WTC11 (cell line): ENCODE measurements at regions not wholly inside any gene's neighbourhood (a gene's known extent, or its start where the extent isn't known, plus 50 kb on each side); places are given as distances from the start of the nearest gene placed in this dataset.

Experiments
- ATAC-seq: fragments of 200-7000 bp; cut with Tn5 transposase; 2 replicates; pipeline ENCODE4 v1.10.0; 2021; ENCODE audit warnings: mild to moderate bottlenecking, moderate library complexity
- CTCF ChIA-PET: fragments of 300-600 bp; sonication (Branson Sonifier 250); formaldehyde crosslinking; loops from one replicate; lab custom pipeline; 2021; ENCODE audit warnings: antibody characterized with exemption; lab: Charles Lee
- POLR2A ChIA-PET: fragments of 350-600 bp; sonication (Branson Sonifier 250); formaldehyde crosslinking; loops from one replicate; lab custom pipeline; 2021; ENCODE audit warnings: antibody characterized with exemption; lab: Charles Lee
- DNase-seq: peaks from one replicate; pipeline ENCODE4 v3.0.0; 2021; ENCODE audit warnings: low spot score
- H3K27ac Mint-ChIP-seq: 2 replicates; pipeline ENCODE4 v1.8.0; 2021; ENCODE audit warnings: mixed read lengths
- H3K27me3 Mint-ChIP-seq: 2 replicates; pipeline ENCODE4 v1.8.0; 2021; ENCODE audit warnings: low read depth, mild to moderate bottlenecking, moderate library complexity, mixed read lengths
- H3K36me3 Mint-ChIP-seq: 2 replicates; pipeline ENCODE4 v1.8.0; 2021; ENCODE audit warnings: mixed read lengths
- H3K4me1 Mint-ChIP-seq: 2 replicates; pipeline ENCODE4 v1.8.0; 2022; ENCODE audit warnings: mixed read lengths
- H3K4me3 Mint-ChIP-seq: 2 replicates; pipeline ENCODE4 v1.8.0; 2021; ENCODE audit warnings: mild to moderate bottlenecking, moderate library complexity, mixed read lengths
- H3K9me3 Mint-ChIP-seq: 2 replicates; pipeline ENCODE4 v1.8.0; 2021; ENCODE audit warnings: mixed read lengths
- EMX1 ChIP-seq: fragments of 250-450 bp; sonication (Bioruptor Pico); IDR thresholded peaks from 2 replicates; pipeline ENCODE4 v1.8.0; 2021; ENCODE audit warnings: mild to moderate bottlenecking
- ETV6 ChIP-seq: sonication (generic); formaldehyde crosslinking; IDR thresholded peaks from 2 replicates; pipeline ENCODE4 v1.8.1; 2022; ENCODE audit warnings: mild to moderate bottlenecking, missing genetic modification reagents
- GTF2I ChIP-seq: fragments of 250-450 bp; sonication (Bioruptor Pico); conservative IDR thresholded peaks from 2 replicates; pipeline ENCODE4 v1.4.0; 2021; ENCODE audit warnings: mild to moderate bottlenecking
- NR3C1 ChIP-seq: sonication (generic); formaldehyde crosslinking; conservative IDR thresholded peaks from 2 replicates; pipeline ENCODE4 v1.8.1; 2023; ENCODE audit warnings: low read depth, mild to moderate bottlenecking, missing genetic modification reagents
- OVOL2 ChIP-seq: fragments of 250-450 bp; sonication (Bioruptor Pico); IDR thresholded peaks from 2 replicates; pipeline ENCODE4 v1.9.0; 2021; ENCODE audit warnings: mild to moderate bottlenecking, borderline replicate concordance
- RORB ChIP-seq: fragments of 250-450 bp; sonication (Bioruptor Pico); IDR thresholded peaks from 2 replicates; pipeline ENCODE4 v1.9.0; 2021; ENCODE audit warnings: mild to moderate bottlenecking
- SOX15 ChIP-seq: fragments of 250-450 bp; sonication (Bioruptor Pico); IDR thresholded peaks from 2 replicates; pipeline ENCODE4 v1.9.0; 2021; ENCODE audit warnings: mild to moderate bottlenecking
- TEAD1 ChIP-seq: sonication (generic); formaldehyde crosslinking; IDR thresholded peaks from 2 replicates; pipeline ENCODE4 v1.8.0; 2022; ENCODE audit warnings: mild to moderate bottlenecking, missing genetic modification reagents
- ZNF423 ChIP-seq: fragments of 250-450 bp; sonication (Bioruptor Pico); IDR thresholded peaks from 2 replicates; pipeline ENCODE4 v2.1.2; 2022; ENCODE audit warnings: mild to moderate bottlenecking, moderate library complexity
- ZNF671 ChIP-seq: fragments of 250-450 bp; sonication (Bioruptor Pico); IDR thresholded peaks from 2 replicates; pipeline ENCODE4 v1.8.0; 2021; ENCODE audit warnings: mild to moderate bottlenecking
- TF ChIP-seq, protein P1 (sequence below): sonication (generic); formaldehyde crosslinking; IDR thresholded peaks from 2 replicates; pipeline ENCODE4 v1.8.0; 2022; ENCODE audit warnings: missing genetic modification reagents
- TF ChIP-seq, protein P2 (sequence below): sonication (generic); formaldehyde crosslinking; IDR thresholded peaks from 2 replicates; pipeline ENCODE4 v1.8.1; 2022; ENCODE audit warnings: mild to moderate bottlenecking, moderate library complexity, missing genetic modification reagents
- TF ChIP-seq, protein P3 (sequence below): fragments of 250-450 bp; sonication (Bioruptor Pico); IDR thresholded peaks from 2 replicates; pipeline ENCODE4 v1.9.0; 2021; ENCODE audit warnings: mild to moderate bottlenecking, borderline replicate concordance
- TF ChIP-seq, protein P4 (sequence below): sonication (generic); formaldehyde crosslinking; conservative IDR thresholded peaks from 2 replicates; pipeline ENCODE4 v1.8.1; 2022; ENCODE audit warnings: mild to moderate bottlenecking, missing genetic modification reagents
- TF ChIP-seq, protein P5 (sequence below): fragments of 250-450 bp; sonication (Bioruptor Pico); IDR thresholded peaks from 2 replicates; pipeline ENCODE4 v1.8.0; 2021; ENCODE audit warnings: mild to moderate bottlenecking
- TF ChIP-seq, protein P6 (sequence below): sonication (generic); formaldehyde crosslinking; IDR thresholded peaks from 2 replicates; pipeline ENCODE4 v1.8.1; 2023; ENCODE audit warnings: mild to moderate bottlenecking, missing genetic modification reagents, moderate library complexity
- TF ChIP-seq, protein P7 (sequence below): sonication (generic); formaldehyde crosslinking; IDR thresholded peaks from 2 replicates; pipeline ENCODE4 v1.8.1; 2023; ENCODE audit warnings: mild to moderate bottlenecking, missing genetic modification reagents, moderate library complexity
- TF ChIP-seq, protein P8 (sequence below): sonication (generic); formaldehyde crosslinking; IDR thresholded peaks from 2 replicates; pipeline ENCODE4 v1.8.0; 2022; ENCODE audit warnings: mild to moderate bottlenecking, missing genetic modification reagents
- TF ChIP-seq, protein P9 (sequence below): fragments of 250-450 bp; sonication (Bioruptor Pico); IDR thresholded peaks from 2 replicates; pipeline ENCODE4 v1.9.0; 2021; ENCODE audit warnings: moderate library complexity, mild to moderate bottlenecking, inconsistent platforms, borderline replicate concordance
- TF ChIP-seq, protein P10 (sequence below): sonication (generic); formaldehyde crosslinking; IDR thresholded peaks from 2 replicates; pipeline ENCODE4 v1.8.1; 2023; ENCODE audit warnings: mild to moderate bottlenecking, moderate library complexity, missing genetic modification reagents

DNA sequence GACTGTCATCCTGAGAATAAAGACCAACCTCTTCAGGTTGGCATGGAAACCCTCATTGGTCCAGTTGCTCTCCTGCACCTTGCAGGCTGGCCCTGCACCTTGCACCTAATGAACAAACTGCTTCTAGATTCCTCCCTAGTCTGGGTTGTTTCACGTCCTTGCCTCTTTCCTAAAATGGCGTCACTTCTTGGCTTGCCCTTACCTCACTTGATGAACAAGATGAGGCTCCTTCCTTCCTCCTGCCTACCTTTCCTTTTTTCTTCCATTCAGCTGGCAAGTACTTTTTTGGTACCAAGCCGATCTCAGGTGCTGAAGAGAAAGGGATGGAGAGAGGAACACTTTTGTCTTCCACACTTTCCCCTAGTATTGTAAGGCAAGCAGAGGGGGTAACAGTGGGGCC lies 74.5 kb downstream of the MYCN start (continued):
- TF ChIP-seq, protein P1, sequence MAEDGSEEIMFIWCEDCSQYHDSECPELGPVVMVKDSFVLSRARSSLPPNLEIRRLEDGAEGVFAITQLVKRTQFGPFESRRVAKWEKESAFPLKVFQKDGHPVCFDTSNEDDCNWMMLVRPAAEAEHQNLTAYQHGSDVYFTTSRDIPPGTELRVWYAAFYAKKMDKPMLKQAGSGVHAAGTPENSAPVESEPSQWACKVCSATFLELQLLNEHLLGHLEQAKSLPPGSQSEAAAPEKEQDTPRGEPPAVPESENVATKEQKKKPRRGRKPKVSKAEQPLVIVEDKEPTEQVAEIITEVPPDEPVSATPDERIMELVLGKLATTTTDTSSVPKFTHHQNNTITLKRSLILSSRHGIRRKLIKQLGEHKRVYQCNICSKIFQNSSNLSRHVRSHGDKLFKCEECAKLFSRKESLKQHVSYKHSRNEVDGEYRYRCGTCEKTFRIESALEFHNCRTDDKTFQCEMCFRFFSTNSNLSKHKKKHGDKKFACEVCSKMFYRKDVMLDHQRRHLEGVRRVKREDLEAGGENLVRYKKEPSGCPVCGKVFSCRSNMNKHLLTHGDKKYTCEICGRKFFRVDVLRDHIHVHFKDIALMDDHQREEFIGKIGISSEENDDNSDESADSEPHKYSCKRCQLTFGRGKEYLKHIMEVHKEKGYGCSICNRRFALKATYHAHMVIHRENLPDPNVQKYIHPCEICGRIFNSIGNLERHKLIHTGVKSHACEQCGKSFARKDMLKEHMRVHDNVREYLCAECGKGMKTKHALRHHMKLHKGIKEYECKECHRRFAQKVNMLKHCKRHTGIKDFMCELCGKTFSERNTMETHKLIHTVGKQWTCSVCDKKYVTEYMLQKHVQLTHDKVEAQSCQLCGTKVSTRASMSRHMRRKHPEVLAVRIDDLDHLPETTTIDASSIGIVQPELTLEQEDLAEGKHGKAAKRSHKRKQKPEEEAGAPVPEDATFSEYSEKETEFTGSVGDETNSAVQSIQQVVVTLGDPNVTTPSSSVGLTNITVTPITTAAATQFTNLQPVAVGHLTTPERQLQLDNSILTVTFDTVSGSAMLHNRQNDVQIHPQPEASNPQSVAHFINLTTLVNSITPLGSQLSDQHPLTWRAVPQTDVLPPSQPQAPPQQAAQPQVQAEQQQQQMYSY, result no peak
- TF ChIP-seq EMX1, result no peak
- TF ChIP-seq, all 79 proteins: peak for 0

DNA sequence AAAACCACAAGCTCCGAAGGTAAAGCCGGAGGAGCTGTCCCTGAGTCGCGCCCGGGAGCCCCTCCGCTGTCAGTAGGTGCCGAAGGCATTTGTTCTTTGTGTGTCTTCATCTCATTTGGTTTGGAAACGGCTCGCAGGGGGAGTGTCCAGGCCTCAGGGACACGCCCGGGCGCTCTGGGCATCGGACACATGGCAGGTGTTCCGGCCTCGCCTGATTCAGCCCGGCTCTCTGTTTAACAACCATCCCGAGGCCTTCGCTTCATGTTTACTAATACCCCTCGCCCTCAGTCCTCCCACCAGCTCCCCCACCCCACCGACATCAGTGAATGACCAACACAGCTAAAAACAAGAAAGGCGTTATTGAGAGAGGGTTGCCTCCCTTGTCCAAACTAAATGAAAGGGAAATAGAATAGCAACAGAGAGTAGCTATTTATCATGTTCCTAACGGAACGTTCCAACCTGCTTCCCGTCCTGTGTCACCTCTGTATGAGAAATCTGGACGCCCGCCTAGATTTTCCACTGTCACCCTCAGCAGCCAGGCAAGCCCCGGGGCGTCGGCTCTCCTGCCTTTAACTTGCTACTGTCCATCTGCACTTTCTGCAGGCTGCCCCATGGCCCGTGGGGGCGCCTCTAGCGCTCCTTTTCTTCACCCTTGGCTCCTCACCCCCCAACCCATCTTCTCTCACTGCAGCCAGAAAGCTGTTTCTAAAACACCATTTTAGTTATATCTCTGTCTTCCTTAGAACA lies 73.9 kb downstream of the MYCN start:
- DNase-seq (no peak), ATAC-seq (no peak)
- H3K27me3 Mint-ChIP-seq, result peaks cover 2% of the 10 kb centered on the region; the same call in 1 of the 2 replicates
- H3K9me3 Mint-ChIP-seq, result no peaks in the 10 kb centered on the region
- H3K27ac Mint-ChIP-seq, result no peak overlapping the region
- H3K4me1 Mint-ChIP-seq, result peaks cover 42% of the 10 kb centered on the region
- POLR2A ChIA-PET, result no interaction called here
- no peaks in the 10 kb centered on the region for H3K36me3 Mint-ChIP-seq
- CTCF ChIA-PET, result interaction anchor here (0.6 to 1.2 kb wide), 4 partner anchors 20 to 74 kb away, joined by 3 to 4 read pairs (median 3); partner anchors contain the start of gene MYCN
- TF ChIP-seq, protein P2, sequence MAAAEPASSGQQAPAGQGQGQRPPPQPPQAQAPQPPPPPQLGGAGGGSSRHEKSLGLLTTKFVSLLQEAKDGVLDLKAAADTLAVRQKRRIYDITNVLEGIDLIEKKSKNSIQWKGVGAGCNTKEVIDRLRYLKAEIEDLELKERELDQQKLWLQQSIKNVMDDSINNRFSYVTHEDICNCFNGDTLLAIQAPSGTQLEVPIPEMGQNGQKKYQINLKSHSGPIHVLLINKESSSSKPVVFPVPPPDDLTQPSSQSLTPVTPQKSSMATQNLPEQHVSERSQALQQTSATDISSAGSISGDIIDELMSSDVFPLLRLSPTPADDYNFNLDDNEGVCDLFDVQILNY (CRISPR knock-in tag), result no peak
- no peak for TF ChIP-seq OVOL2 (CRISPR knock-in tag)
- TF ChIP-seq, protein P3, sequence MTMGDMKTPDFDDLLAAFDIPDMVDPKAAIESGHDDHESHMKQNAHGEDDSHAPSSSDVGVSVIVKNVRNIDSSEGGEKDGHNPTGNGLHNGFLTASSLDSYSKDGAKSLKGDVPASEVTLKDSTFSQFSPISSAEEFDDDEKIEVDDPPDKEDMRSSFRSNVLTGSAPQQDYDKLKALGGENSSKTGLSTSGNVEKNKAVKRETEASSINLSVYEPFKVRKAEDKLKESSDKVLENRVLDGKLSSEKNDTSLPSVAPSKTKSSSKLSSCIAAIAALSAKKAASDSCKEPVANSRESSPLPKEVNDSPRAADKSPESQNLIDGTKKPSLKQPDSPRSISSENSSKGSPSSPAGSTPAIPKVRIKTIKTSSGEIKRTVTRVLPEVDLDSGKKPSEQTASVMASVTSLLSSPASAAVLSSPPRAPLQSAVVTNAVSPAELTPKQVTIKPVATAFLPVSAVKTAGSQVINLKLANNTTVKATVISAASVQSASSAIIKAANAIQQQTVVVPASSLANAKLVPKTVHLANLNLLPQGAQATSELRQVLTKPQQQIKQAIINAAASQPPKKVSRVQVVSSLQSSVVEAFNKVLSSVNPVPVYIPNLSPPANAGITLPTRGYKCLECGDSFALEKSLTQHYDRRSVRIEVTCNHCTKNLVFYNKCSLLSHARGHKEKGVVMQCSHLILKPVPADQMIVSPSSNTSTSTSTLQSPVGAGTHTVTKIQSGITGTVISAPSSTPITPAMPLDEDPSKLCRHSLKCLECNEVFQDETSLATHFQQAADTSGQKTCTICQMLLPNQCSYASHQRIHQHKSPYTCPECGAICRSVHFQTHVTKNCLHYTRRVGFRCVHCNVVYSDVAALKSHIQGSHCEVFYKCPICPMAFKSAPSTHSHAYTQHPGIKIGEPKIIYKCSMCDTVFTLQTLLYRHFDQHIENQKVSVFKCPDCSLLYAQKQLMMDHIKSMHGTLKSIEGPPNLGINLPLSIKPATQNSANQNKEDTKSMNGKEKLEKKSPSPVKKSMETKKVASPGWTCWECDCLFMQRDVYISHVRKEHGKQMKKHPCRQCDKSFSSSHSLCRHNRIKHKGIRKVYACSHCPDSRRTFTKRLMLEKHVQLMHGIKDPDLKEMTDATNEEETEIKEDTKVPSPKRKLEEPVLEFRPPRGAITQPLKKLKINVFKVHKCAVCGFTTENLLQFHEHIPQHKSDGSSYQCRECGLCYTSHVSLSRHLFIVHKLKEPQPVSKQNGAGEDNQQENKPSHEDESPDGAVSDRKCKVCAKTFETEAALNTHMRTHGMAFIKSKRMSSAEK (CRISPR knock-in tag), result no peak
- TF ChIP-seq, protein P4, sequence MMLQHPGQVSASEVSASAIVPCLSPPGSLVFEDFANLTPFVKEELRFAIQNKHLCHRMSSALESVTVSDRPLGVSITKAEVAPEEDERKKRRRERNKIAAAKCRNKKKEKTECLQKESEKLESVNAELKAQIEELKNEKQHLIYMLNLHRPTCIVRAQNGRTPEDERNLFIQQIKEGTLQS (CRISPR knock-in tag), result no peak
- TF ChIP-seq, protein P5, sequence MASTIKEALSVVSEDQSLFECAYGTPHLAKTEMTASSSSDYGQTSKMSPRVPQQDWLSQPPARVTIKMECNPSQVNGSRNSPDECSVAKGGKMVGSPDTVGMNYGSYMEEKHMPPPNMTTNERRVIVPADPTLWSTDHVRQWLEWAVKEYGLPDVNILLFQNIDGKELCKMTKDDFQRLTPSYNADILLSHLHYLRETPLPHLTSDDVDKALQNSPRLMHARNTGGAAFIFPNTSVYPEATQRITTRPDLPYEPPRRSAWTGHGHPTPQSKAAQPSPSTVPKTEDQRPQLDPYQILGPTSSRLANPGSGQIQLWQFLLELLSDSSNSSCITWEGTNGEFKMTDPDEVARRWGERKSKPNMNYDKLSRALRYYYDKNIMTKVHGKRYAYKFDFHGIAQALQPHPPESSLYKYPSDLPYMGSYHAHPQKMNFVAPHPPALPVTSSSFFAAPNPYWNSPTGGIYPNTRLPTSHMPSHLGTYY (CRISPR knock-in tag), result no peak
- TF ChIP-seq, protein P6, sequence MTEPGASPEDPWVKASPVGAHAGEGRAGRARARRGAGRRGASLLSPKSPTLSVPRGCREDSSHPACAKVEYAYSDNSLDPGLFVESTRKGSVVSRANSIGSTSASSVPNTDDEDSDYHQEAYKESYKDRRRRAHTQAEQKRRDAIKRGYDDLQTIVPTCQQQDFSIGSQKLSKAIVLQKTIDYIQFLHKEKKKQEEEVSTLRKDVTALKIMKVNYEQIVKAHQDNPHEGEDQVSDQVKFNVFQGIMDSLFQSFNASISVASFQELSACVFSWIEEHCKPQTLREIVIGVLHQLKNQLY (CRISPR knock-in tag), result no peak
- TF ChIP-seq, protein P7, sequence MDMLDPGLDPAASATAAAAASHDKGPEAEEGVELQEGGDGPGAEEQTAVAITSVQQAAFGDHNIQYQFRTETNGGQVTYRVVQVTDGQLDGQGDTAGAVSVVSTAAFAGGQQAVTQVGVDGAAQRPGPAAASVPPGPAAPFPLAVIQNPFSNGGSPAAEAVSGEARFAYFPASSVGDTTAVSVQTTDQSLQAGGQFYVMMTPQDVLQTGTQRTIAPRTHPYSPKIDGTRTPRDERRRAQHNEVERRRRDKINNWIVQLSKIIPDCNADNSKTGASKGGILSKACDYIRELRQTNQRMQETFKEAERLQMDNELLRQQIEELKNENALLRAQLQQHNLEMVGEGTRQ (CRISPR knock-in tag), result no peak
- no peak for TF ChIP-seq SOX15 (CRISPR knock-in tag)
- TF ChIP-seq, protein P8, sequence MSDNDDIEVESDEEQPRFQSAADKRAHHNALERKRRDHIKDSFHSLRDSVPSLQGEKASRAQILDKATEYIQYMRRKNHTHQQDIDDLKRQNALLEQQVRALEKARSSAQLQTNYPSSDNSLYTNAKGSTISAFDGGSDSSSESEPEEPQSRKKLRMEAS (CRISPR knock-in tag), result no peak
- no peak for TF ChIP-seq ETV6
- TF ChIP-seq NR3C1 (CRISPR knock-in tag), result no peak
- TF ChIP-seq GTF2I (CRISPR knock-in tag), result no peak
- no peak for TF ChIP-seq ZNF423
- no peak for TF ChIP-seq EMX1
- TF ChIP-seq ZNF671 (CRISPR knock-in tag), result no peak
- TF ChIP-seq, protein P9, sequence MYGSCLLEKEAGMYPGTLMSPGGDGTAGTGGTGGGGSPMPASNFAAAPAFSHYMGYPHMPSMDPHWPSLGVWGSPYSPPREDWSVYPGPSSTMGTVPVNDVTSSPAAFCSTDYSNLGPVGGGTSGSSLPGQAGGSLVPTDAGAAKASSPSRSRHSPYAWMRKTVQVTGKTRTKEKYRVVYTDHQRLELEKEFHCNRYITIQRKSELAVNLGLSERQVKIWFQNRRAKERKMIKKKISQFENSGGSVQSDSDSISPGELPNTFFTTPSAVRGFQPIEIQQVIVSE (CRISPR knock-in tag), result no peak
- TF ChIP-seq, protein P10, sequence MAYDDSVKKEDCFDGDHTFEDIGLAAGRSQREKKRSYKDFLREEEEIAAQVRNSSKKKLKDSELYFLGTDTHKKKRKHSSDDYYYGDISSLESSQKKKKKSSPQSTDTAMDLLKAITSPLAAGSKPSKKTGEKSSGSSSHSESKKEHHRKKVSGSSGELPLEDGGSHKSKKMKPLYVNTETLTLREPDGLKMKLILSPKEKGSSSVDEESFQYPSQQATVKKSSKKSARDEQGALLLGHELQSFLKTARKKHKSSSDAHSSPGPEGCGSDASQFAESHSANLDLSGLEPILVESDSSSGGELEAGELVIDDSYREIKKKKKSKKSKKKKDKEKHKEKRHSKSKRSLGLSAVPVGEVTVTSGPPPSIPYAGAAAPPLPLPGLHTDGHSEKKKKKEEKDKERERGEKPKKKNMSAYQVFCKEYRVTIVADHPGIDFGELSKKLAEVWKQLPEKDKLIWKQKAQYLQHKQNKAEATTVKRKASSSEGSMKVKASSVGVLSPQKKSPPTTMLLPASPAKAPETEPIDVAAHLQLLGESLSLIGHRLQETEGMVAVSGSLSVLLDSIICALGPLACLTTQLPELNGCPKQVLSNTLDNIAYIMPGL (CRISPR knock-in tag), result no peak
- TF ChIP-seq RORB, result no peak
- TF ChIP-seq TEAD1 (CRISPR knock-in tag), result no peak
- TF ChIP-seq, all 79 proteins: peak for 0
- no peak overlapping the region for H3K4me3 Mint-ChIP-seq
